Activated naive CD4-positive, alpha-beta T cell treated with anti-CD3 and anti-CD28 coated beads, Interleukin-2, amount 50 U/mL, for 16 hours (primary cell): ENCODE measurements at regions not wholly inside any gene's neighbourhood (a gene's known extent, or its start where the extent isn't known, plus 50 kb on each side); places are given as distances from the start of the nearest gene placed in this dataset.

Experiments used
- DNase-seq: peaks from one replicate; pipeline ENCODE4 v3.0.0-alpha.2; 2020

DNA sequence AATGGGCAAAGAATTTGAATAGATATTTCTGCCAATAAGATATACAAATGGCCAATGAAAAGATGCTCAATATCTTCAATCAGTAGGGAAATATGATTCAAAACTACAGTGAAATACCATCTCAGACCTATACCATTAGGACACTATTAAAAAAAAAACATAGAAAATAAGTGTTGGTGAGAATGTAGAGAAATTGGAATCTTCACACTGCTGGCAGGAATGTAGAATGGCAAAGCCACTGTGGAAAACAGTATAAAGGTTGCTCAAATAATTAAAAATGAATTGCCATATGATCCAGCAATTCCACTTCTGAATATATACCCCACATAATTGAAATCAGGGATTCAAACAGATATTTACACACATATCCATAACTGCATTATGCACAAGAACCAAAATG, 88.1 kb upstream of the STARD13 start:
- DNase-seq = no peak

GRCh38 chr13:33375421-33375820, 89.9 kb upstream of the STARD13 start:
- DNase-seq = no peak

- DNase-seq = no peak
Observed at GRCh38 chr13:33376212-33376611, 90.7 kb upstream of the STARD13 start.

GRCh38 chr13:33377411-33377810, 91.9 kb upstream of the STARD13 start:
- no peak for DNase-seq

GRCh38 chr13:33377825-33378224, 92.3 kb upstream of the STARD13 start:
- DNase-seq = no peak

DNA sequence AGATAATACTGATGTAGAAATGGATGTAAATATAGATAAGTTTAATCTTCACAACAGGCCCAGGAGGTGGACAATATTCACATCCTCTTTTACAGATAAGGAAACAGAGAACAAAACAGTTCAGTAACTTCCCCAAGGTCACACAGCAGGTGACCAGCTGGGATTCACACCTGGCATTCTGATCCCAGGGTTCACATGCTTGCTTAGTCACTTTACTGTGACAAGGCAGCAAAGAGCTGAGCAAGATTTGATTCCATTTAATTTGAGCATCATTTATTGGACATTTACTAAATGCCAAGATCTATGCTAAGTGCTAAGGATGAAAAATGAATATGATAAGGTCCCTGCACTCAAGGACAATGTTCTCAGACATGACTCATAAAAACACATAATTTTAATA, 94.1 kb upstream of the STARD13 start:
- DNase-seq = no peak

DNA sequence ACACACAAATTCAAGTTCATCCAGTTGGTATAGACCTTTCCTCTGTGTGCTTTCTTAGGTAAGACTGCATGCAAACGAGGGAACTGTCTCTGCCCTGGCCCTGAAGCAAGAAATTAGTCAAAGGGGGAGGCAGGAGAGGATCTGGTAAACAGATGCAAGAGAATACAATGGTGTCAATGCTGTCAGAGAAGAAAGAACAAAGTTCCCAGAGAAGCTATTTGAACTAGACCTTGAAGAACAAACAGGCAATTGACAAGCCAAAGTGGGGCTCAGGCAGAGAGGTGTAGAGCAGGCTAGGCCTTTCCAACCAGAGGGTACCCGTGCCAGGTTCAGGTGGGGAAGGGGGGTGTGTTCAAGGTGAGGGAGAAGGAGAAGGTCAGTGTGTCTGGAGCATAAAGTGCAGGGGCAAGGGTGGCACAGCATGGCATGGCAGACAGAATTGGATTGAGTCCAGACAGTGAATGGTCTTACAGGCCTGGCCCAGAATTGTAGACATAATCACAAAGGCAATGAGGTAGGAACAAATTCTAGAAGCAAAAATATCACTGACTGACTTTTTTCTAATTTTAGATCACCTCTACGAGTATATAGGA, 95.0 kb upstream of the STARD13 start:
- DNase-seq = no peak

DNA sequence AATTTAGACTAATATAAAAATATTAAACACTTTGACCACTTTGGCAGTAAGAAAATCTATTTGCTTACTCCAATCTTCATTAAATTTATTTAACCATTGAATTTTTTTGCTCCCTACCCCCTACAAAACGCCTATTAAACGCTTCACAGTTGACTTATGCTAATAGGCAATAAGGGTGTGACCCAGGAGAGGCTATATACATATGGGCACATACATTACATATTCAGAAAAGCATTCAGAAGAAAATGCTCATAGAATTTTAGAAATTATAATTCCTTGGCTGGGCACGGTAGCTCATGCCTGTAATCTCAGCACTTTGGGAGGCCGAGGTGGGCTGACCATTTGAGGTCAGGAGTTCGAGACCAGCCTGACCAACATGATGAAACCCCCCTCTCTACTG, 95.6 kb upstream of the STARD13 start:
- DNase-seq = no peak

- no peak for DNase-seq
Observed at GRCh38 chr13:33381906-33382305, 96.4 kb upstream of the STARD13 start.

DNA sequence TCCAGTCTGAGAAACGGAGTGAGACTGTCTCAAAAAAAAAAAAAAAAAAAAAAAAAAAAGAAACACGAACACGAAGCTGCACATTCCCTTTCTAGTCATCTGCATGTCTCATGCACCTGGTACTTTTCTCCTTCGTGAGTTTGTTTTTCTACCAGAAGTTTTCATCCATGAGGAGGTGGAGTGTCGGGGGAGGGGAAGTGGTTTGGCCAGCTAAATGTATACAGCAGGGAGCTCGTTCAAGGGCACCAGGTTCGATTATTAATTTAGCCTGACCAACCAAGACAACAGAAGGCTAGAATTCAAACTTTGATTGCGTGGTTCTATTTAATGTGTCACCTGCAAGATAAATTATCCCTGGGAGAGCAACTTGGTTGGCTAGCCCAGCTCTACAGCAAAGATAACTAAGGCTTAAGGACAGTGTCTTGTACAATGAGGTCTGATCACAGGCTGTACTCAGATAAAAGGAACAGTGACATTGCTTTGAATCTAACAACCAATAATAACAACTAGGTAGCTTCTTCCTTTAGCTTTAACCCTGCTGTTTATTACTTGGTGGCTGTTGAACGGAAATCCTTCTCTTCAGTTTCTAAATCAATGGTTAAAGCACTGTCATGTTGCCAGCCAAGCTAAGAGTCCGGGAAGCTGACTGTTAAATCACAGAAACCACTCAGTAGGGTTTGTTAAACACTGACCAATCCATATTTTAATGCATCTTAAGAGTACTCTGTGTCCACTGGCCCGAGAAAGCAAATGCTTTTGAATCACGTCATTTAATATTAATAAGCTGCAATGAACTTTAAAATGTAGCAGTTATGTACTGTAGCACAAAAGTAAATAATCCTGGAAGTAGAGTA, 98.4 kb upstream of the STARD13 start:
- DNase-seq = no peak

GRCh38 chr13:33388286-33388998, 102.9 kb upstream of the STARD13 start:
- DNase-seq = no peak

GRCh38 chr13:33392794-33393405, 107.3 kb upstream of the STARD13 start:
- DNase-seq = no peak

- no peak for DNase-seq
Observed at GRCh38 chr13:33394294-33394932, 108.9 kb upstream of the STARD13 start.

DNA sequence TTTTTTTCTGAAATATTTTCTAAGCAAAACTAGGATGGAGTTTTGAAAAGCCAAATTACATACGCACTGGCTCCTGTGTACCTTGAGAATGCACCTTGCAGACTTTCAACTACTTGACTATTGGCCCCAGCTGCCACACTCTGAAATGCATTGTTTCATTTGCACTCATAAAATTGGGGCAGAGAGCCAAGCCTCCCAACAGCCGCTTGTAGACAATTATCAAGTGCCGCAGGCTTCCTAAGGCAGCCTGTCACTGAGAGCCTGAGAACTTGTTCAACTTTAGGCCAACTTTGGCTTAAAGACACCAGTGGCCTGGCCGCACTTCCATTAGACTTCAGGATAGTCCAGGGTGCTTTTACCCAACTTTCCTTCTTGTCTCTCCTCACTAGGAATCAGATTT, 115.7 kb upstream of the STARD13 start:
- DNase-seq = no peak

GRCh38 chr13:33402975-33403374, 117.4 kb upstream of the STARD13 start:
- DNase-seq = no peak

GRCh38 chr13:33403807-33404362, 118.3 kb upstream of the STARD13 start:
- DNase-seq = no peak

DNA sequence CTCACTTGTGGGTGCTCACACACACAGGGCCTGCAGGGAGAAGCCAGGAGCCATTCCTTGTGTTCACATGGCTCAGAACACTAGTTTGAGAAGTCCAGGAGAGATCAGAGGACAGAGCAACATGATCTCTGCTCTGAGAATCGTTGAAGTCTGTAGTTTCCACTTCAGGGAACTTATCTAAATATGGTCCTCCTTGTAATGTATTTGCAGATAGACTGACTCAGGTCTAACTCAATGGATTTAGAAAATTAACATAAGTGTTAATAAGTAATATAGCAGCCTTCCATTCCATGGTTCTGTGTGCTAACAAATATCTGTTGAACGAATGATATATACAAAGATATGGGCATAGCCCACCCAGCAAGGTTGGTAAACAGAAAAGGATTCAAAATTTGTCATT, 119.8 kb upstream of the STARD13 start:
- DNase-seq = no peak

DNA sequence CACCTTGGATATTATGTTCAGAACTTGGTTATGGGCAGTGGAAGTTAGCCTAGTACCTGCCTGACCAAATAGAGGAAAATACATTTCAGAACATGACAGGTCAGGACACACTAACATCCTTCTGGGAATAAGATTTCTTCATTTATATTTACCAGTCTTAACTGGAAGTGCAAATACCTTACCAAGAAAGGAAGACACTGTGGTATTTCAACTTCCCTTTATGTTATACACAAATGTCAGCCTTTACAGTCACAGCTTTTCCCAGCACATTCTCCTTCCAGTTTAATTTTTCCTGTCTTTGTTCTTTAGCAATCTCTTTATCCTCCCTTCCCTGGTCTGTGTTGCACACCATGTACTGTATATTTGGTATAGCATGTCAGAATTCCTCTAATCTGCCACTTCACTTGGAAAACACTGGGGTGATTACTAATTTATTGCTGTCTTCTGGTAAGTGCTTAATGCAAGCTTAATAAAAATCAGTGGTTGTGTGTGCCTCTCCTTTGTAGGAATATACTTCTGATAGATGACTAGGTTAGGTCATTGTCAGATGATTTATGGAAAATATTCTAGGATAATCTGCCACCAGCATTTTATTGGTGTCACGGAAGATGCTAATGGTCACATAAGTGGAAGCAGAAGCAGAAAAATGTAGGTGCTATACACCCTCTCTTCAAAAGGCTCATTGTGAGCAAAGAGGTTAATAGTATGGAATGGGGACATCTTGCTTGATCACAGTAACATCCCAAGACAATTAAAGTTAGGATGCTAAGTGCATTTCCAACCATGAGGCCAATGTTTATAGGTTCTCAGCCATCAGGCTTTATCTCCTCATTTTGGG, 124.3 kb upstream of the STARD13 start:
- no peak for DNase-seq

DNA sequence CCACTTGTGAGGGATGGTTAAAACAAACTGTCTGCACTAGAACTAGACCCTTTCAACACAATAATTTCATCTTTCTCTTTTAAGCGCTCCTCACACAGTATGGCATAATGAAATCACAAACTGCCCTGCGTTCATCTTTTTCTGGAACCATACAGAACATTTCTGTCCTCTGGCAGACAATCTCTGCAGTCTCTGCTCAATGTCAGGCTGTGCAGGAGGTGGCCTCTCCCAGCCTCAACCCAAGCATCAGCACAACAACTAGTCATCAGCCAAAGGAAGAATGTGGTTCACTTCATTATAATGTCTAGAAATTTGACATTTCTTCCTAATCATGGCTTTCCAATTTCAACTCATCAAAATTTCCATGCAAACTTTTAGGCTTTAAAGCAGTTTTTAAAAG, 125.1 kb upstream of the STARD13 start:
- DNase-seq = no peak

DNA sequence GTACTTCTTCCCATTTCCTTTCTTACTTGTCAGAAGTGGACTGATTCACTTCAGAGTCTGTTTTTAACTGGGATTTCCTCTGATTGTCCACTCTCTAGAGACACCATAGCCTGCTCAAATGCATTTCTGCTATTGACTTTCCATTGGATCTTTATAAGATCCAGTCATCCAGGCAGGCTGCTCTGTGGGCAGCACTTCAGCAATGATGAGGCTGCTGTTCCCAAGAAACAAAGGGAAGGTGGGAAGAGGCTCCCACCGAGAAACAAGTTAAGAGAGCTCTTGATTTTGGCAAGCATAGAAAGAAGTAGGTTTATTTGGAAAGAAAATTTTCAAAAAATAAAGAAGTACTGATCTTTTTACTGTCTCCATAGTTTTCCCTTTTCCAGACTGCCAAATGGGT, 125.8 kb upstream of the STARD13 start:
- no peak for DNase-seq

DNA sequence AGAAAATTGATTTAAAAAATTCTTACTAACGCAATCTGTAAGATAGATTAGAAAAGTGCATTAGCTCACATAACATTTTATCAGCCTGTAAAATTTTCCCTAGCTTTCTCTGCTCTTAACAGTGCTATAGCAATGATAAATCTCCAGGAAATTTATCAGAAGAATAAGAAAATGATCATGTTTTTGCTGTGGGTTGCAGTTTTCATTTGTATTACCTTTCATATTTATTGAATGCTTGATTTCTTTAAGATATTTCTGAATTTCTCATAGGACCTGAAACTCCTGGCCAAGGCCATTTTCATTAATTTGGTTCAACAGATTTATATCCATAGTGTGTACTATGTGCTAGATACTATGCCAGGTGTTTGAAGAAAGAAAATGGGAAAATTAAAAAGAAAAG, 130.3 kb upstream of the STARD13 start:
- DNase-seq = no peak
